Activated CD8-positive, alpha-beta T cell treated with anti-CD3 and anti-CD28 coated beads for 36 hours (primary cell): ENCODE measurements at regions not wholly inside any gene's neighbourhood (a gene's known extent, or its start where the extent isn't known, plus 50 kb on each side); places are given as distances from the start of the nearest gene placed in this dataset.

Experiments
- ATAC-seq: fragments of 200-7000 bp; cut with Tn5 transposase; one replicate; pipeline ENCODE4 v1.10.0; 2021; ENCODE audit warnings: mild to moderate bottlenecking, moderate library complexity
- CTCF ChIA-PET: fragments of 350-600 bp; sonication (Branson Sonifier 250); formaldehyde crosslinking; loops from one replicate; lab custom pipeline; 2021; ENCODE audit warnings: antibody characterized with exemption; lab: Charles Lee
- POLR2A ChIA-PET: fragments of 350-600 bp; sonication (Branson Sonifier 250); formaldehyde crosslinking; loops from one replicate; lab custom pipeline; 2021; ENCODE audit warnings: antibody characterized with exemption; lab: Charles Lee
- DNase-seq: peaks from one replicate; pipeline ENCODE4 v3.0.0-alpha.2; 2020
- H3K27ac Mint-ChIP-seq: one replicate; pipeline ENCODE4 v1.8.0; 2021; ENCODE audit warnings: mild to moderate bottlenecking, mixed read lengths
- H3K27me3 Mint-ChIP-seq: one replicate; pipeline ENCODE4 v1.8.0; 2021; ENCODE audit warnings: mixed read lengths
- H3K36me3 Mint-ChIP-seq: one replicate; pipeline ENCODE4 v1.8.0; 2021; ENCODE audit warnings: low read depth, mixed read lengths
- H3K4me1 Mint-ChIP-seq: one replicate; pipeline ENCODE4 v1.8.0; 2021; ENCODE audit warnings: low read depth, mixed read lengths
- H3K4me3 Mint-ChIP-seq: one replicate; pipeline ENCODE4 v1.8.0; 2021; ENCODE audit warnings: mild to moderate bottlenecking, moderate library complexity, mixed read lengths
- H3K9me3 Mint-ChIP-seq: one replicate; pipeline ENCODE4 v1.8.0; 2021; ENCODE audit warnings: mixed read lengths
- intact Hi-C: fragments of 100-400 bp; cut with micrococcal nuclease; formaldehyde crosslinking; loops from one replicate; pipeline ENCODE4 v1.10.0; 2022
- TF ChIP-seq, protein P1 (sequence below): fragments of 200-600 bp; IDR thresholded peaks from one replicate; pipeline ENCODE4 v1.8.0; 2022; ENCODE audit warnings: antibody characterized with exemption, mild to moderate bottlenecking

DNA sequence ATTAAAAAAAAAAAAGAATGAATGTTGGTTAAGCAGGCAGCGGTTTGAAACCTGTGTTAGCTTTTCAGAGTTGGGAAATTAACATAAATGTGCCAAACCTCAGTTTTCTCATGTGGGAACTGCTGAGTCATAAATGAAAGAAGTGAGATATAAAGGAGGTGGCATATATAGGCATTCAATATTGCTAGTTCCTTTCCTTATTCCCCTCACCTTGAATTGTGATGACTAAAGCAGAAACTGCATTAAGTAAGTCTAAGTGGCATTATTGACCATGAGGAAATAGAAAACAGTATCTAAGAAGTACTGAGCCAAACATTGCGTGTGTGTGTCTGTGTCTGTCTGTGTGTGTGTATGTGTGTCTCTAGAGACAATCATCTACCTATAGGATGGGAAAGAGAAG is 691.2 kb downstream of the TLR4 start:
- intact Hi-C loops = no loop called here
- Mint-ChIP-seq H3K36me3 (no peaks in the 10 kb centered on the region), H3K27ac (no peak overlapping the region), H3K27me3 (peaks cover 2% of the 10 kb centered on the region), H3K4me3 (no peak overlapping the region), H3K9me3 (peaks cover 5% of the 10 kb centered on the region), H3K4me1 (no peaks in the 10 kb centered on the region)
- POLR2A ChIA-PET = no interaction called here
- CTCF ChIA-PET = no interaction called here
- TF ChIP-seq, protein P1, sequence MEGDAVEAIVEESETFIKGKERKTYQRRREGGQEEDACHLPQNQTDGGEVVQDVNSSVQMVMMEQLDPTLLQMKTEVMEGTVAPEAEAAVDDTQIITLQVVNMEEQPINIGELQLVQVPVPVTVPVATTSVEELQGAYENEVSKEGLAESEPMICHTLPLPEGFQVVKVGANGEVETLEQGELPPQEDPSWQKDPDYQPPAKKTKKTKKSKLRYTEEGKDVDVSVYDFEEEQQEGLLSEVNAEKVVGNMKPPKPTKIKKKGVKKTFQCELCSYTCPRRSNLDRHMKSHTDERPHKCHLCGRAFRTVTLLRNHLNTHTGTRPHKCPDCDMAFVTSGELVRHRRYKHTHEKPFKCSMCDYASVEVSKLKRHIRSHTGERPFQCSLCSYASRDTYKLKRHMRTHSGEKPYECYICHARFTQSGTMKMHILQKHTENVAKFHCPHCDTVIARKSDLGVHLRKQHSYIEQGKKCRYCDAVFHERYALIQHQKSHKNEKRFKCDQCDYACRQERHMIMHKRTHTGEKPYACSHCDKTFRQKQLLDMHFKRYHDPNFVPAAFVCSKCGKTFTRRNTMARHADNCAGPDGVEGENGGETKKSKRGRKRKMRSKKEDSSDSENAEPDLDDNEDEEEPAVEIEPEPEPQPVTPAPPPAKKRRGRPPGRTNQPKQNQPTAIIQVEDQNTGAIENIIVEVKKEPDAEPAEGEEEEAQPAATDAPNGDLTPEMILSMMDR = no peak
- no peak for DNase-seq
- ATAC-seq = no peak

DNA sequence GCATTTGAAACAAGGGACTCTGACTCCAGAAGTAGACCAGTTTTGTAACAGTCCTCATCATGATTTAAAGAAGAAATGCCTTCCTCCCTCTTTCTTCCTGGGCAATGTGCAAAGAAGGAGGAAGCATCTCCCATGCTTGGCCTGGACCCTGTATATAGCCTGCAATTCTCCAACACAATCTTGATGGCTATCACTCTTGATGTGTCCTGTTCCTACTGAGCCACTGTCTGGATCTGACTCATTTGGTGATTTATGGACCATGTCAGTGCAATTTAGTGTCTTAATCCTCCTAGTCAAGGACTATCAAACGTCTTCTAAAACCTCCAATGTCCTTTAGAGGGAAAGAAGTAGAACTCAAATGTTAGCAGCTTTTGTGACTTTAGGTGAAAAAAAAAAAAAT is 697.3 kb downstream of the TLR4 start:
- Mint-ChIP-seq H3K27ac (no peak overlapping the region), H3K4me3 (no peak overlapping the region), H3K9me3 (no peaks in the 10 kb centered on the region), H3K27me3 (no peaks in the 10 kb centered on the region), H3K36me3 (no peaks in the 10 kb centered on the region), H3K4me1 (no peaks in the 10 kb centered on the region)
- TF ChIP-seq, protein P1 = no peak
- POLR2A ChIA-PET = no interaction called here
- ATAC-seq (no peak), DNase-seq (no peak)
- CTCF ChIA-PET = no interaction called here
- intact Hi-C loops = no loop called here

DNA sequence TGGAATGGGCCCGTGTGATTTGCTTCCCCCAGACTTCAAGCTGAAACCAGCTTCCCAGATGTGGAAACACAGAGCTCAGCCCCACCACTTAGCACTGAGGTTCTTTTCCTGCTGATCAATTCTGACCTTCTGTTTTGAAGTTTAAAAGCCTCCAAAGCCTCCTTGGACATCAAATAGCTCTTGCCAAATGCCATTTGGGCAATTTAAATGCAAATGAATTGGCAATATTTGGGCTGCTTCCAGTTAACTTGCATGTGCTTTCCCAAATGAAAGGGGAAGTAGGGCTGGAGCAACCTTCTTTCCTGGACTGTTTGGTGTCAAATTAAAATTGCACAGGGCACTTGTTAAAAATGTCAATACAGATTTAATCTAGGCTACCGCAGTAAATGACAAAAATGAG is 710.5 kb downstream of the TLR4 start:
- TF ChIP-seq, protein P1 = no peak
- Mint-ChIP-seq H3K36me3 (no peaks in the 10 kb centered on the region), H3K27me3 (no peaks in the 10 kb centered on the region), H3K9me3 (peaks cover 3% of the 10 kb centered on the region), H3K27ac (no peak overlapping the region), H3K4me1 (no peaks in the 10 kb centered on the region), H3K4me3 (no peak overlapping the region)
- intact Hi-C loops = no loop called here
- POLR2A ChIA-PET = no interaction called here
- ATAC-seq = no peak
- CTCF ChIA-PET = no interaction called here
- no peak for DNase-seq

DNA sequence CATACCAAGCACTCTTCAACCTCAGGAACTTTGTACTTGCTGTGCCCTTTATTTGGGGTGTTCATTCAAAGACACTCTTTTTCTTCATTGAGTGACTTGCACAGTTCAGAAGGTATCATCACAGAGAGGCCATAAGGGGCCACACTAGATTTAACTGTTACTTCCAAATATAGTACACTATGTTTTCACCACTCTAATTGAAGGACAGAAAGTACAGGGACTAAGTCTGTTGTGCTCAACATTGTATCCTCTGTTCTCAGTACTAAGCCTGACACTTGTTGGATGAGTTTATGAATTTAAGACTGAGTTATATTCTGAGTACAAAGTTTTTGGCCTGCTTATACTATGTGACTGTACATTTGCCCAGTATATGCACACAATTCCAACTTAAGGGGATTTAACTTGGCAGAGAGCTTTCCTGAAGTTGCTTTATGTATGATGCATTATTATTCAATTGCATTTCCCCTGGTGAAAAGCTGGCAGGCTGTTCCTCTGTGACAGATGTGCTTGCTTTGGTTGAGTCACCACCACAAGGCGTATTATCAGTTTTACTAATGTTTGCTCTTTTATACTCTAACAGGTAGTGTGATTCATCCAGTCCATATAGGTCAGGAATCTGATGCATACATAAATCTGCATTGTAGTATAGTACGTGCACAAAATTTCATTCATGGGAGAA is 714.8 kb downstream of the TLR4 start:
- DNase-seq (no peak), ATAC-seq (no peak)
- H3K4me1 Mint-ChIP-seq = no peaks in the 10 kb centered on the region
- H3K9me3 Mint-ChIP-seq = peaks cover 3% of the 10 kb centered on the region
- ChIA-PET POLR2A (no interaction called here), CTCF (no interaction called here)
- no peak overlapping the region for H3K27ac Mint-ChIP-seq
- intact Hi-C loops = no loop called here
- H3K27me3 Mint-ChIP-seq = no peaks in the 10 kb centered on the region
- no peaks in the 10 kb centered on the region for H3K36me3 Mint-ChIP-seq
- no peak overlapping the region for H3K4me3 Mint-ChIP-seq
- TF ChIP-seq, protein P1 = no peak

DNA sequence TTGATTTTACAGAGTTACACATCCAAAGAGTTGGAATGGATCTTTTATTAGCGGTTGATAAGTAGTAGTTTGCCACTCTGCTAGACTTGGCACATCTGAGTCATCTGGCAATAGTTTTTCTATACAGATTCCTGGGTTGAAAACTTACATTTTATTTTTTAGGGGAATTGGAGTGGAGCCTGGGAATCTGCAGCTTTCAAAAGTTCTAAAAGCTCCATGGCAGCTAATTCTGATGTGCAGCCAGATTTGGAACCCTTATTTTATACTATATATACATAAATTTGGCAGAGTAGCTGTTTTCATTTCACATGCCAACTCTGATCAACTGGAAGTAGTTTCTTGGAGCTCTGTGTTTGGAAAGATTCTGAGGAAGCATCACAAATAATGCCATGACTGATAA is 715.5 kb downstream of the TLR4 start:
- no peaks in the 10 kb centered on the region for H3K27me3 Mint-ChIP-seq
- no peak overlapping the region for H3K4me3 Mint-ChIP-seq
- intact Hi-C loops = no loop called here
- H3K36me3 Mint-ChIP-seq = no peaks in the 10 kb centered on the region
- peaks cover 3% of the 10 kb centered on the region for H3K9me3 Mint-ChIP-seq
- H3K27ac Mint-ChIP-seq = no peak overlapping the region
- DNase-seq (no peak), ATAC-seq (no peak)
- ChIA-PET CTCF (interaction anchor here (0.5 kb wide), 1 partner anchor 386 kb away, joined by 3 read pairs; no protein-coding TSS in a partner anchor), POLR2A (no interaction called here)
- H3K4me1 Mint-ChIP-seq = no peaks in the 10 kb centered on the region
- TF ChIP-seq, protein P1 = no peak
